OCI-LY3 (cell line): ENCODE measurements at regions not wholly inside any gene's neighbourhood (a gene's known extent, or its start where the extent isn't known, plus 50 kb on each side); places are given as distances from the start of the nearest gene placed in this dataset.

ENCODE experiments used
- H2AFZ ChIP-seq: fragments of 200-600, 300-600 bp; shearing (Covaris generic); 2 replicates; pipeline ENCODE4 v1.6.0; 2014; ENCODE audit warnings: antibody characterized with exemption, low read depth, low read length
- H3K27ac ChIP-seq: fragments of 200-600, 300-600 bp; sonication (generic); 2 replicates; pipeline ENCODE4 v1.5.1; 2014; ENCODE audit warnings: mild to moderate bottlenecking, low read length, moderate library complexity, mixed read lengths
- H3K27me3 ChIP-seq: fragments of 200-600, 300-600 bp; sonication (generic); 2 replicates; pipeline ENCODE4 v1.6.1; 2014; ENCODE audit warnings: low read depth, low read length, mixed read lengths
- H3K36me3 ChIP-seq: fragments of 200-600, 300-600 bp; sonication (generic); replicated peaks from 2 replicates; pipeline ENCODE3; 2014; ENCODE audit warnings: low read depth, low read length, mixed read lengths
- H3K4me1 ChIP-seq: fragments of 300-600, 200-600 bp; sonication (generic); 2 replicates; pipeline ENCODE4 v1.6.1; 2014; ENCODE audit warnings: low read length, mixed read lengths
- H3K4me2 ChIP-seq: fragments of 200-600, 300-600 bp; sonication (generic); 2 replicates; pipeline ENCODE4 v1.6.1; 2014; ENCODE audit warnings: low read length, mixed read lengths
- H3K4me3 ChIP-seq: fragments of 300-600, 200-600 bp; sonication (generic); 2 replicates; pipeline ENCODE4 v1.5.1; 2014; ENCODE audit warnings: antibody characterized with exemption, mild to moderate bottlenecking, low read length, moderate library complexity
- H3K79me2 ChIP-seq: fragments of 300-600, 200-600 bp; shearing (Covaris generic); 2 replicates; pipeline ENCODE4 v1.6.1; 2014; ENCODE audit warnings: mild to moderate bottlenecking, low read length, mixed read lengths
- H3K9ac ChIP-seq: fragments of 300-600, 200-600 bp; shearing (Covaris generic); 2 replicates; pipeline ENCODE4 v1.6.0; 2014; ENCODE audit warnings: mild to moderate bottlenecking, low read length, moderate library complexity
- H3K9me3 ChIP-seq: fragments of 200-600, 300-600 bp; shearing (Covaris generic); 2 replicates; pipeline ENCODE4 v1.6.1; 2014; ENCODE audit warnings: low read length, mixed read lengths; ENCODE audit not compliant: insufficient read depth
- H4K20me1 ChIP-seq: fragments of 200-600, 300-600 bp; sonication (generic); 2 replicates; pipeline ENCODE4 v1.6.1; 2016; ENCODE audit warnings: low read length, mixed read lengths; ENCODE audit not compliant: insufficient read depth
- EZH2phosphoT487 ChIP-seq: fragments of 200-600 bp; shearing (Covaris generic); IDR thresholded peaks from 2 replicates; pipeline ENCODE4 v1.6.1; 2018; ENCODE audit warnings: antibody characterized with exemption, mixed run types, low read depth
- TF ChIP-seq, protein P1 (sequence below): fragments of 200-600, 300-600 bp; sonication (generic); IDR thresholded peaks from 2 replicates; pipeline ENCODE4 v1.5.1; 2014; ENCODE audit warnings: antibody characterized with exemption, low read length, low read depth

DNA sequence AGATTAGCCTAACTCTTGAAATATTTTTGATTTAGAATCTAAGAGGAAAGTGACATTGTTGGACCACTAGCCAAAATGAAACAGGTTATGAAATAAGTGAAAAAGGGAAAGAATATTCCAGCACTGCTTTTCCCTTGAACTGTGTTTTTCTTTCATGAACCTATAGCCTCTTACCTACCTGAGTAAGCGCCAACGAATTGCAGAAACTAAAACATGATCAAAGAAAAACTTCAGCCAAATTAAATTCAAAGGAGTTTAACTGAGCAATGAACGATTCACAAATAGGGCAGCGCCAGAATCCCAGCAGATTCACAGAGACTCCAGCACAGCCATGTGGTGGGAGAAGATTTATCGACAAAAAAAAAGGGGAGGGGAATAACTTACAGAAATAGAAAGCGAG, 518.6 kb downstream of the PIK3C3 start:
- Histone ChIP-seq H4K20me1 (no peaks in the 10 kb centered on the region), H3K4me3 (no peak overlapping the region), H3K4me2 (no peak overlapping the region), H3K4me1 (no peaks in the 10 kb centered on the region), H3K9me3 (no peaks in the 10 kb centered on the region), H3K9ac (no peak overlapping the region), H2AFZ (no peak overlapping the region), H3K27me3 (no peaks in the 10 kb centered on the region), H3K79me2 (no peaks in the 10 kb centered on the region), H3K36me3 (no peaks in the 10 kb centered on the region), H3K27ac (no peak overlapping the region)
- TF ChIP-seq EZH2phosphoT487: no peak
- TF ChIP-seq, protein P1, sequence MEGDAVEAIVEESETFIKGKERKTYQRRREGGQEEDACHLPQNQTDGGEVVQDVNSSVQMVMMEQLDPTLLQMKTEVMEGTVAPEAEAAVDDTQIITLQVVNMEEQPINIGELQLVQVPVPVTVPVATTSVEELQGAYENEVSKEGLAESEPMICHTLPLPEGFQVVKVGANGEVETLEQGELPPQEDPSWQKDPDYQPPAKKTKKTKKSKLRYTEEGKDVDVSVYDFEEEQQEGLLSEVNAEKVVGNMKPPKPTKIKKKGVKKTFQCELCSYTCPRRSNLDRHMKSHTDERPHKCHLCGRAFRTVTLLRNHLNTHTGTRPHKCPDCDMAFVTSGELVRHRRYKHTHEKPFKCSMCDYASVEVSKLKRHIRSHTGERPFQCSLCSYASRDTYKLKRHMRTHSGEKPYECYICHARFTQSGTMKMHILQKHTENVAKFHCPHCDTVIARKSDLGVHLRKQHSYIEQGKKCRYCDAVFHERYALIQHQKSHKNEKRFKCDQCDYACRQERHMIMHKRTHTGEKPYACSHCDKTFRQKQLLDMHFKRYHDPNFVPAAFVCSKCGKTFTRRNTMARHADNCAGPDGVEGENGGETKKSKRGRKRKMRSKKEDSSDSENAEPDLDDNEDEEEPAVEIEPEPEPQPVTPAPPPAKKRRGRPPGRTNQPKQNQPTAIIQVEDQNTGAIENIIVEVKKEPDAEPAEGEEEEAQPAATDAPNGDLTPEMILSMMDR: no peak

DNA sequence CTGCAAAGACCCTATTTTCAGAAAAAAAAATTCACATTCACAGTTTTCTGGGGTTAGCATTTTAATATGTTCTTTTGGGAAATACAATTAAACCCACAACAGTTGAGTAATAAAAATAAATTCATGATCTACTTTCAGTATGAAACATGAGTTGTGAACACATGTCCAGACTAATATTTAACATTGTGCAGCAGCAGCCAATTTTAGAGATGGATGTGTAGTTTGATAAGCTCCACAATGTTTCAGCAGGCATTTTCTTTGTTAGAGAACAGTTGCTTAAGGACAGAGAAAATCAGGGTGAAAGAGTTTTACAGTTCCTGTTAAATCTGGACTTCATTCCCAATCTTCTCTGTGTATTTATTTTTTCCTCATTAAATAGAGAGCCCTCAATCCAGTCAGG, 519.5 kb downstream of the PIK3C3 start:
- Histone ChIP-seq H2AFZ (no peak overlapping the region), H3K4me2 (no peak overlapping the region), H4K20me1 (no peaks in the 10 kb centered on the region), H3K79me2 (no peaks in the 10 kb centered on the region), H3K4me1 (no peaks in the 10 kb centered on the region), H3K4me3 (no peak overlapping the region), H3K9ac (no peak overlapping the region), H3K9me3 (no peaks in the 10 kb centered on the region), H3K27me3 (no peaks in the 10 kb centered on the region), H3K36me3 (no peaks in the 10 kb centered on the region), H3K27ac (no peak overlapping the region)
- TF ChIP-seq EZH2phosphoT487: no peak
- TF ChIP-seq, protein P1: no peak

DNA sequence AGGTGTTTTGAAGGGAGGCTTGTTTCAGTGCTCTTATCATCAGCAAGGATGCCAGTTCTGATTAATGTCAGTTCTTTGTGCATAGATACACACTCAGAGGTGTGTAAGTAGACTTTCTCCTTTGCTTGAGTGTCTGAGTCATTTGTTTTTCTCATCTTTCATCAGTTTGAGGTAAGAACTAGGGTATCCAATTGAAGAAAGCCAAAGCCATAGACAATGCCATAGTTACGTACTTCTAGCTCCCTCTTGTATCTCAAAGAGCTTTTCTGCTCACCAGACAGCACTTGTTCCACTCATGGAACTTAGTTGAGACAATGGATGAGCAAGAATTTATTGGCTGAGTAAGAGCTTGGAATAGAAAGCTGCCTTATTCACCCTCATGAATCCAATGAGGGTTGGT, 520.1 kb downstream of the PIK3C3 start:
- Histone ChIP-seq H3K9ac (no peak overlapping the region), H3K27me3 (no peaks in the 10 kb centered on the region), H3K27ac (no peak overlapping the region), H3K9me3 (no peaks in the 10 kb centered on the region), H3K4me2 (no peak overlapping the region), H2AFZ (no peak overlapping the region), H3K79me2 (no peaks in the 10 kb centered on the region), H3K4me1 (no peaks in the 10 kb centered on the region), H3K36me3 (no peaks in the 10 kb centered on the region), H4K20me1 (no peaks in the 10 kb centered on the region), H3K4me3 (no peak overlapping the region)
- TF ChIP-seq, protein P1: no peak
- TF ChIP-seq EZH2phosphoT487: no peak

DNA sequence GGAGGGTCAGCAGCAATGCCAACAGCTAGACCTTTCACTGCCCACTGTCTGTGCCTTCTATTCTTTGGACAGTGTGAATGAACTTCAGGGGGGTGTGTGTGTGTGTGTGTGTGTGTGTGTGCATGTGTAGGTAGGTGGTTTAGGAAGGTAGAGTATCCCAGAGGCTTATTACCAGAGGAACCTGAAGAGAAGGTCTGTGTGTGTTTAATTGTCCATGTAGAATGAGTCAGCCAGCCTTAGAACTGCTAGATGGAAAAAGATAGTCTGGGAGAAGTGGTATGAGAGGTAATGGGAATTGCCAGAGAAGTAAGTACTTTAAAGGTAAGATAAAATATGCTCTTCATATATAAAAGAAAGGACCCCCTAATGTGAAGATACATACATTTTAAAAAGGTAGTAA, 522.2 kb downstream of the PIK3C3 start:
- H3K27ac ChIP-seq: no peak overlapping the region
- no peak overlapping the region for H2AFZ ChIP-seq
- H3K4me3 ChIP-seq: no peak overlapping the region
- no peaks in the 10 kb centered on the region for H3K9me3 ChIP-seq
- no peaks in the 10 kb centered on the region for H3K4me1 ChIP-seq
- no peaks in the 10 kb centered on the region for H3K79me2 ChIP-seq
- no peaks in the 10 kb centered on the region for H4K20me1 ChIP-seq
- no peaks in the 10 kb centered on the region for H3K36me3 ChIP-seq
- TF ChIP-seq, protein P1: no peak
- TF ChIP-seq EZH2phosphoT487: no peak
- no peak overlapping the region for H3K4me2 ChIP-seq
- H3K27me3 ChIP-seq: no peaks in the 10 kb centered on the region
- H3K9ac ChIP-seq: no peak overlapping the region
